ENCODE measurements at regions not wholly inside any gene's neighbourhood (a gene's known extent, or its start where the extent isn't known, plus 50 kb on each side); places are given as distances from the start of the nearest gene placed in this dataset.

- TF ChIP-seq TAF1 (IDR thresholded peaks at IDR 0.05; ENCODE audit: borderline replicate concordance, low read depth, low read length) (no peak), POLR2A (IDR thresholded peaks at IDR 0.05; ENCODE audit: low read depth, low read length) (no peak)
Measured at GRCh38 chr14:58805057-58805456, 167.3 kb downstream of the DACT1 start.
